Motor neuron (in vitro differentiated cells): ENCODE measurements at regions not wholly inside any gene's neighbourhood (a gene's known extent, or its start where the extent isn't known, plus 50 kb on each side); places are given as distances from the start of the nearest gene placed in this dataset.

ENCODE experiments used
- ATAC-seq, 8 experiments: fragments of 200-7000 bp; cut with Tn5 transposase; replicated peaks in 6 of 8; 2 replicates each; pipeline ENCODE4 v1.8.0; 2021; ENCODE audit warnings: mild to moderate bottlenecking in 8 of 8, moderate library complexity in 8 of 8
- H3K27ac ChIP-seq, 2 donors: fragments of 250-450 bp; sonication (Bioruptor Pico); 2 replicates each; pipeline ENCODE4 v1.9.0; 2021; ENCODE audit warnings: antibody characterized with exemption in 2 of 2, mild to moderate bottlenecking in 2 of 2, moderate library complexity in 1 of 2
- H3K4me1 ChIP-seq, 2 donors: fragments of 250-450 bp; sonication (Bioruptor Pico); replicated peaks in 1 of 2; 2 replicates each; pipeline ENCODE4 v1.6.1; 2021; ENCODE audit warnings: antibody characterized with exemption in 2 of 2, mild to moderate bottlenecking in 2 of 2, moderate library complexity in 1 of 2
- H3K4me3 ChIP-seq, 5 donors: fragments of 250-450 bp; sonication (Bioruptor Pico); 2 replicates each; pipeline ENCODE4 v1.9.0; 2021; ENCODE audit warnings: antibody characterized with exemption in 5 of 5, mild to moderate bottlenecking in 5 of 5, moderate library complexity in 4 of 5
- WGBS, 10 experiments: fragments of 450-650 bp; shearing (Covaris generic); methylation state at CpG; one replicate each; pipeline ENCODE4 v1.0.0; 2022; 5-methylcytosine and 5-hydroxymethylcytosine counted together
- in situ Hi-C, 9 experiments: fragments of 400-800 bp; cut with MboI; loops; one replicate each; pipeline ENCODE4 v1.15.0; 2021; ENCODE audit warnings: low sequenced_read_pairs in 9 of 9, low pct_unique_long_range_greater_than_20kb in 2 of 9; ENCODE audit not compliant: unreplicated experiment in 9 of 9

DNA sequence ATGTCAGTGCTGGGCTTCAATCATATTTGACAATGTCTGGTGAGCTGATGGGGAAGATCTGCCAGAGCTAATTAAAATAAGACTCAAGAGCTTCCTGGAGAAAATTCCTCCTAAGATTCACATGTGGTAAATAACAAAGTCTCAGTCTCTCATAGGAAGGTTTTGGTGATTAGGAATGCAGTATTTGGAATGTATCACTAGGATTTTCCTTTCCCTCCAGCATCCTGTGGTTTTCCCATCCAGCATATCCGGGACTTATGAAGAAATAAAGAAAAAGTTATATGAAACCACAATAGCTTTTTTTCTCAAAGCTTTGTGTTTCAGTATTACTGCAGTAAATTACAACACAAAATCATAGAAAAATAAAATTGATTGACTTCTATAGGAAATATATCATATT, 1597.1 kb downstream of the ADGRL3 start:
- Histone ChIP-seq H3K4me3 (no peak overlapping the region), H3K27ac (no peak overlapping the region), H3K4me1 (no peaks in the 10 kb centered on the region)
- 0 to 100% (median 36%) methylated on average over 1 of the region's 1 CpG for WGBS, 10 experiments
- in situ Hi-C loops: no loop called here
- no peak for ATAC-seq

GRCh38 chr4:62791386-62791785, 1591.3 kb downstream of the ADGRL3 start:
- 0 to 83% (median 58%) methylated on average over 1 to 2 of the region's 2 CpGs; no CpG with 5 or more reads in 1 of the 10 experiments for WGBS, 10 experiments
- in situ Hi-C loops: no loop called here
- H3K4me3 ChIP-seq: no peak overlapping the region
- no peaks in the 10 kb centered on the region for H3K4me1 ChIP-seq
- H3K27ac ChIP-seq: no peak overlapping the region
- ATAC-seq: no peak

DNA sequence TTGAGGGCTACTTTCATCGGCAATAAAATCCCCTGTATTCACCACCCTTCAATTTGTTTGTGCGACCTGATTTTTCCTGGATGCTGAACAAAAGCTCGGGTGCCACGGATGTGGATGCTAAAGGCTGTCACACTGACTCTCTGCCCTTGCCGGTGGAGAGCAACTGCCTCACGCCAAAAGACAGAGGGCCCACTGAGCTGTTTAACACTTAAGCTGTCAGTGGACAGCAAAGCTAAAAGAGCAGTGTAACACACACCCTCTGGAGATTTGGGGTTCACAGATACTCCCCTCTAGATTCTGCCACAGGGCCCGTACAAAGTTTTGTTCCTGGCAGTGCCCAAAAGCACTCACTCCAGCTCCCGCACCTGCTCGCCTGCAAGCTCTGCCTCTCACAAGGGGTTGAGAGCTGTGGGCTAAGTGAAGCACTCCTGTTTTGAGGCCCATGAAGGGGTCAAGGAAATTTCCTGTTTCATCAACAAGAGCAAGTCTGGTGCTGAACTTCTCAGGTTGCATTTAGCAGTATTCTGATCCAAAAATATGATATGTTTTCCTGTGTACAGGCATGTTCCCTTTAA, 1571.9 kb downstream of the ADGRL3 start:
- in situ Hi-C loops: no loop called here

GRCh38 chr4:62740296-62740695, 1540.2 kb downstream of the ADGRL3 start:
- no peaks in the 10 kb centered on the region for H3K4me1 ChIP-seq
- H3K4me3 ChIP-seq: no peak overlapping the region
- ATAC-seq: no peak
- in situ Hi-C loops: no loop called here
- WGBS, 10 experiments: 32 to 94% (median 74%) methylated on average over 3 to 6 of the region's 6 CpGs
- no peak overlapping the region for H3K27ac ChIP-seq

More for the DNA sequence above, 1571.9 kb downstream of the ADGRL3 start:
- H3K4me3 ChIP-seq: no peak overlapping the region
- WGBS, 10 experiments: 12 to 100% (median 35%) methylated on average over 1 to 8 of the region's 9 CpGs; no CpG with 5 or more reads in 4 of the 10 experiments
- no peaks in the 10 kb centered on the region for H3K4me1 ChIP-seq
- no peak for ATAC-seq
- H3K27ac ChIP-seq: no peak overlapping the region

GRCh38 chr4:62717154-62717553, 1517.0 kb downstream of the ADGRL3 start:
- WGBS, 10 experiments: 0 to 55% (median 21%) methylated on average over 1 to 2 of the region's 2 CpGs; no CpG with 5 or more reads in 2 of the 10 experiments
- in situ Hi-C loops: no loop called here
- H3K27ac ChIP-seq: no peak overlapping the region
- ATAC-seq: no peak
- no peak overlapping the region for H3K4me3 ChIP-seq
- H3K4me1 ChIP-seq: no peaks in the 10 kb centered on the region

DNA sequence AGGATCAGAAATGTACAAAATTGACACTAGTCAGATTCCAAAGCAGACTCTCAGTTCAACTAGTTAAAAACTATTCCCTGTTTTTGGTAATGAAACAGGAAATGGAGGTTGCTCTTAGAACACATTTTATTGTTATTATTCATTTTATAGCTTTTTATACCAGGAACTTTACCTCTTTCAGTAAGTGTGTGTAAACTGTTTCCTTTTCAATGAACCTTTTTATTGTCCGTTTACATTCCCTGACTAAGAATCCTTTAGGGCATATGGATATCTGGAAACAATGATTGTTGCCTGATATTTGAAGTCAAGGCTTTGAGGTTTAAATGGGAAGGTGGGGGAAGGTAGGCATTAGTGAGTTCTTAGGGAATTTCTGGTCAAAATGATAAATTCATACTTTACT, 1511.4 kb downstream of the ADGRL3 start:
- H3K4me3 ChIP-seq: no peak overlapping the region
- no peak overlapping the region for H3K27ac ChIP-seq
- in situ Hi-C loops: no loop called here
- 0 to 100% (median 37%) methylated on average over 1 of the region's 1 CpG; no CpG with 5 or more reads in 2 of the 10 experiments for WGBS, 10 experiments
- H3K4me1 ChIP-seq: no peaks in the 10 kb centered on the region
- ATAC-seq: no peak

DNA sequence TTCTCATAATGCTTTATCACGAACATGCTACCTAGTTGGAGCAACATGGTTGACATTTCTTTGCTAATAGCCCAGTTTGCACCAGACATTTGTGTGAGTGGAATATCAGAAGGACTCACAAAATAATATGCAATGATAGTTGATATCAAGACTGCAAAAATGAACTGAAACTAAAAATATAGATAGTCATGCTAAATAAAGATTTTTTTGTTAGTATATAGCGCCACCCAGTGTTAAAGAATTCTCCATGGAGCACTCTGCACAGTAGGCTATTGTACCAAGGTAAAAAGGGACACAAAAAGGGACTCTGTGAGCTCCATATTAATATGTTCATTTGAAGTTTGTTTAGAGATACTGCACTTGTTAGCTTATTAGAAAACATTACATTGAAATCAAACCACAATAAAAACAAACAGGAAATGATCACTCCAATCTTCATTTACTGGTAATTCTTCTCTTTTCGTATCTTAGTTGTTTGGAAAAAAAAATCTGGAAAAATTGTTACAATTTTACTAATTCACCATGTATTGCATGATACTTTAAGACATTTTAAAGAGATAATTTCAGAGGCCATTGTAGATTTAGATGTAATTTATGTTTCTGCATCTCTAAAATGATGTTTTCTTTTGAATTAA, 1509.6 kb downstream of the ADGRL3 start:
- in situ Hi-C loops: no loop called here
- Histone ChIP-seq H3K27ac (no peak overlapping the region), H3K4me1 (no peaks in the 10 kb centered on the region), H3K4me3 (no peak overlapping the region)
- WGBS, 10 experiments: 0 to 67% (median 50%) methylated on average over 1 to 3 of the region's 3 CpGs
- peak; percentile 53 to 79 (median 72) for ATAC-seq

DNA sequence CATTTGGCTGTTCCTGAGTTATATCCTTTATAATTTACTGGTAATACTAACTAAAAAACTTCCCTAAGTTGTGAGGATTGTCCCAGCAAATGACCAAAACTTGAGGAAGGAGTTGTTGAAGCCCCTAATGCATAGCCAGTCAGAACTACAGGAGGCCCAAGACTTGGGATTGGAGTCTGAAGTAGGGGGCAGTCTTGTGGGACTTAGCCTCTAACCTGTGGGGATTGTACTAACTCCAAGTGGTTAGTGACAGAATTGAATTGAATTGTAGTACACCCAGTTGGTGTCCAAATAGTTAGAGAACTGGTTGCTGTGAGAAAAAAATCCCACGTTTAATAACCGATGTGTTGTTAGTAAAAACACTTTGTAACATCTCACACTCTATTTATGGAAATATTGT, 1506.3 kb downstream of the ADGRL3 start:
- no peak for ATAC-seq
- in situ Hi-C loops: no loop called here
- H3K4me3 ChIP-seq: no peak overlapping the region
- no peaks in the 10 kb centered on the region for H3K4me1 ChIP-seq
- H3K27ac ChIP-seq: no peak overlapping the region
- WGBS, 10 experiments: 61 to 100% (median 94%) methylated on average over 1 to 2 of the region's 2 CpGs; no CpG with 5 or more reads in 3 of the 10 experiments

DNA sequence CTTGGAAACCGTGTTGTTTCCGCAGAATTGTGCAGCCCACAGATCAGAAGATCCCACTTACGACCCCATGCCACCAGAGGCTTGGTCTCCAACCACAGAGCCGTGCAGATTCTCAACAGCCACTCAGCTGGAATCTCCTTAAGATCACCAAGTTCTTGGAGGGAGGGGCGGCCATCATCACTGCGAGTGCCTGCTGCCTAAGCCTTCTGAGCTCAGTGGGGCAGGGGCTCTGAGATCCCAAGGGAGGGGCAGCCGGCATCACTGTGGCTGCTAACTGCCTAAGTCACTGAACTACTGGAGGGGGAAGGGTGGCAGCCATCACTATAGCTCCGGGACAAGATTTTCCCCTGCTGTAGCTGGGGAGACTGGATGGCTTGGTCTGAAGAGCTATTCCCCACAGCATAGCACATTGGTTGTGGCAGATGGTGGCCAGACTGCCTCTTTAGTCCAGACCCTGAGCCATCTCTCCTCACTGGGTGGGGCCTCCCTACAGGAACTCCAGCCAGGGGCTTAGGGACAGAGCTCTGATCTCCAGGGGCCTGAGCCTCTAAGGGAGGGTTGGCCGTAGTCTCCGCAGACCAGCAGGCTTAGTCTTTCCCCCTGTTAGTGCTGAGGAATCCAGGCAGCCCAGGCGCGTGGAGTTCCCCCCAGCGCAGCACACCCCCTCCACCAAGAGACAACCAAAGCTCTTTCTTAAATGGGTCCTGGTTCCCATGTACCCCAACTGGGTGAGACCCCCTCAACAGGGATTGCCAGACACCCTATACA, 1483.9 kb downstream of the ADGRL3 start:
- Histone ChIP-seq H3K4me1 (no peaks in the 10 kb centered on the region), H3K4me3 (no peak overlapping the region), H3K27ac (no peak overlapping the region)
- WGBS, 10 experiments: 0 to 100% (median 90%) methylated on average over 2 to 7 of the region's 13 CpGs; no CpG with 5 or more reads in 5 of the 10 experiments
- no peak for ATAC-seq
- in situ Hi-C loops: no loop called here

GRCh38 chr4:62676962-62677361, 1476.8 kb downstream of the ADGRL3 start:
- ATAC-seq: no peak
- in situ Hi-C loops: no loop called here
- Histone ChIP-seq H3K27ac (no peak overlapping the region), H3K4me3 (no peak overlapping the region), H3K4me1 (no peaks in the 10 kb centered on the region)
- WGBS, 10 experiments: 0 to 100% (median 73%) methylated on average over 1 to 2 of the region's 2 CpGs; no CpG with 5 or more reads in 2 of the 10 experiments

GRCh38 chr4:62670514-62670913, 1470.4 kb downstream of the ADGRL3 start:
- peak in 5 of 8 experiments; percentile 46 to 77 (median 57) for ATAC-seq
- H3K4me3 ChIP-seq: no peak overlapping the region
- WGBS, 10 experiments: 0 to 100% (median 57%) methylated on average over 2 of the region's 2 CpGs; no CpG with 5 or more reads in 2 of the 10 experiments
- peaks cover 0 to 3% of the 10 kb centered on the region in 2 donors for H3K4me1 ChIP-seq
- in situ Hi-C loops: no loop called here
- no peak overlapping the region for H3K27ac ChIP-seq

GRCh38 chr4:62661821-62662220, 1461.7 kb downstream of the ADGRL3 start:
- Histone ChIP-seq H3K4me3 (no peak overlapping the region), H3K27ac (no peak overlapping the region), H3K4me1 (no peaks in the 10 kb centered on the region)
- WGBS, 10 experiments: 0 to 95% (median 86%) methylated on average over 3 to 4 of the region's 4 CpGs; no CpG with 5 or more reads in 2 of the 10 experiments
- ATAC-seq: no peak
- in situ Hi-C loops: no loop called here

GRCh38 chr4:62656006-62656405, 1455.9 kb downstream of the ADGRL3 start:
- H3K4me1 ChIP-seq: no peaks in the 10 kb centered on the region
- WGBS, 10 experiments: 0 to 100% (median 86%) methylated on average over 1 of the region's 1 CpG; no CpG with 5 or more reads in 1 of the 10 experiments
- in situ Hi-C loops: no loop called here
- no peak overlapping the region for H3K4me3 ChIP-seq
- no peak overlapping the region for H3K27ac ChIP-seq
- ATAC-seq: no peak
